SK-N-SH (cell line): ENCODE measurements at regions not wholly inside any gene's neighbourhood (a gene's known extent, or its start where the extent isn't known, plus 50 kb on each side); places are given as distances from the start of the nearest gene placed in this dataset.

ENCODE experiments used
- EP300 ChIP-seq, 2 experiments: IDR thresholded peaks; 2 replicates each; pipeline versions ENCODE4 v1.4.0 to v1.6.1; 2012; ENCODE audit warnings: borderline replicate concordance in 1 of 2, low read depth in 1 of 2, low read length in 1 of 2
- FOXM1 ChIP-seq: IDR thresholded peaks from 2 replicates; pipeline ENCODE4 v1.4.0; 2012; ENCODE audit warnings: low read depth, mild to moderate bottlenecking
- GABPA ChIP-seq: IDR thresholded peaks from 2 replicates; pipeline ENCODE4 v1.4.0; 2012; ENCODE audit warnings: low read depth, mild to moderate bottlenecking
- JUND ChIP-seq: IDR thresholded peaks from 2 replicates; pipeline ENCODE4 v1.4.0; 2012
- RCOR1 ChIP-seq: fragments of 150-350 bp; IDR thresholded peaks from 2 replicates; pipeline ENCODE4 v1.6.1; 2017; ENCODE audit warnings: antibody characterized with exemption, low read length
- TF ChIP-seq, protein P1 (sequence below): fragments of 200-600 bp; sonication (generic); IDR thresholded peaks from 2 replicates; pipeline ENCODE4 v1.6.1; 2017; ENCODE audit warnings: antibody characterized with exemption, mild to moderate bottlenecking, moderate library complexity
- TF ChIP-seq, protein P2 (sequence below): IDR thresholded peaks from 2 replicates; pipeline ENCODE4; 2012

DNA sequence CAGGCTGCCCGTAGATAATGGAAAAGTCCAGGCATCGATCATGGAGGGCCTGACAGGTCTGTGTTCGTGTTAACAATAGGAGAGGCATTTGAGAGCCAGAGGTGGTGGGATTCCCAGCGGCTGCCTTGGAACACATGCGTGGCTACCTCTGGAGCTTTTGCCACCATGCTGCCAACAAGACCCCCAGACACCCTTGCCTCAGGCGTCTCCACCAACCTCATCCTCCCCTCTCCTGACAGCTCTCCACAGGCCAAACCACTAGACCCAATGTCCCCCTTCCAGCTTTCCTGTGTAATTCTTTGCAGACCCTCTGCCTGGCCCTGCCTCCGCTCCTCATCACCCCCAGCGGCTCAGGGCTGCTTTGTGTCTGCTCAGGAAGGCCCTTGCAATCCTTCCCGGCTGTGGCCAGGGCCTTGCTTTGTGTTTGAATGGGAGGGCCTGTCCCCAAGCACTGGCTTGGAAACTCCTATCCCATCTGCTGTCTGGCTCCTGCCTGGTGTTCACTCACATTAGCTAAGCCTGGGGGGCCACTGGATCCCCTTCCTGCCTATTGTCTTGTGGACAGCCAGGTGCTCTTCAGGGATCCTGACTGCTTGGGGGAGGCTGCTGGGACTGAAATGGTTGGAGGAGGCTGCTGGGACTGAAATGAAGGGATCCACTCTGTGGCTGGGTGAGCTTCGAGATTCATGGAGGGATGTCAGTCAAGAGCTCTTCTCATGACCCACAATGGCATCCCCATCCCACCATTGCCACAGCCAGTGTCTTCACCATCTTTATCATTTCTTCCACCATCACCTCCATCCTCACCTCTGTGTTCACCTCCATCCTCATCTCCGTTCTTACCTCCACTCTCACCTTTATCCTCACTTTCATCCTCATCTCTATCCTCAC, 60.8 kb upstream of the ELN start:
- TF ChIP-seq, protein P1, sequence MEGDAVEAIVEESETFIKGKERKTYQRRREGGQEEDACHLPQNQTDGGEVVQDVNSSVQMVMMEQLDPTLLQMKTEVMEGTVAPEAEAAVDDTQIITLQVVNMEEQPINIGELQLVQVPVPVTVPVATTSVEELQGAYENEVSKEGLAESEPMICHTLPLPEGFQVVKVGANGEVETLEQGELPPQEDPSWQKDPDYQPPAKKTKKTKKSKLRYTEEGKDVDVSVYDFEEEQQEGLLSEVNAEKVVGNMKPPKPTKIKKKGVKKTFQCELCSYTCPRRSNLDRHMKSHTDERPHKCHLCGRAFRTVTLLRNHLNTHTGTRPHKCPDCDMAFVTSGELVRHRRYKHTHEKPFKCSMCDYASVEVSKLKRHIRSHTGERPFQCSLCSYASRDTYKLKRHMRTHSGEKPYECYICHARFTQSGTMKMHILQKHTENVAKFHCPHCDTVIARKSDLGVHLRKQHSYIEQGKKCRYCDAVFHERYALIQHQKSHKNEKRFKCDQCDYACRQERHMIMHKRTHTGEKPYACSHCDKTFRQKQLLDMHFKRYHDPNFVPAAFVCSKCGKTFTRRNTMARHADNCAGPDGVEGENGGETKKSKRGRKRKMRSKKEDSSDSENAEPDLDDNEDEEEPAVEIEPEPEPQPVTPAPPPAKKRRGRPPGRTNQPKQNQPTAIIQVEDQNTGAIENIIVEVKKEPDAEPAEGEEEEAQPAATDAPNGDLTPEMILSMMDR = no peak
- TF ChIP-seq FOXM1 (no peak), JUND (no peak), GABPA (no peak), EP300 (IDR thresholded peaks at IDR 0.05; ENCODE audit: borderline replicate concordance in 1 of 2, low read depth in 1 of 2, low read length in 1 of 2) (no peak), RCOR1 (no peak)
- TF ChIP-seq, protein P2, sequence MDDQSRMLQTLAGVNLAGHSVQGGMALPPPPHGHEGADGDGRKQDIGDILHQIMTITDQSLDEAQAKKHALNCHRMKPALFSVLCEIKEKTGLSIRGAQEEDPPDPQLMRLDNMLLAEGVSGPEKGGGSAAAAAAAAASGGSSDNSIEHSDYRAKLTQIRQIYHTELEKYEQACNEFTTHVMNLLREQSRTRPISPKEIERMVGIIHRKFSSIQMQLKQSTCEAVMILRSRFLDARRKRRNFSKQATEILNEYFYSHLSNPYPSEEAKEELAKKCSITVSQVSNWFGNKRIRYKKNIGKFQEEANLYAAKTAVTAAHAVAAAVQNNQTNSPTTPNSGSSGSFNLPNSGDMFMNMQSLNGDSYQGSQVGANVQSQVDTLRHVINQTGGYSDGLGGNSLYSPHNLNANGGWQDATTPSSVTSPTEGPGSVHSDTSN = no peak
